Gastrocnemius medialis (tissue), 4 donors: ENCODE measurements at regions not wholly inside any gene's neighbourhood (a gene's known extent, or its start where the extent isn't known, plus 50 kb on each side); places are given as distances from the start of the nearest gene placed in this dataset.

Experiments
- ATAC-seq, 2 donors: fragments of 150-250 bp; one replicate each; pipeline ENCODE4 v1.9.1; 2016
- DNase-seq, 2 donors: peaks; one replicate each; pipeline ENCODE4 v3.0.0-alpha.2; 2019
- H3K27ac ChIP-seq, 4 donors: fragments of 200-600 bp; sonication (generic); 1 replicate in 1 of 4; 2 replicates in 3 of 4; pipeline ENCODE4 v1.5.1; 2016 to 2018; ENCODE audit warnings: mild to moderate bottlenecking in 2 of 4, moderate library complexity in 1 of 4
- H3K27me3 ChIP-seq, 3 donors: fragments of 200-600 bp; sonication (generic) in 2 of 3; 1 replicate in 1 of 3; 2 replicates in 2 of 3; pipeline versions ENCODE4 v1.5.1 to v1.6.0; 2016 to 2019; ENCODE audit warnings: mild to moderate bottlenecking in 1 of 3, moderate library complexity in 1 of 3
- H3K36me3 ChIP-seq, 2 donors: fragments of 200-600 bp; sonication (generic) in 1 of 2; one replicate each; pipeline ENCODE4 v1.5.1; 2017 to 2018
- H3K4me1 ChIP-seq, 2 donors: fragments of 200-600 bp; sonication (generic) in 1 of 2; one replicate each; pipeline ENCODE4 v1.5.1; 2016 to 2017; ENCODE audit warnings: mild to moderate bottlenecking in 2 of 2
- H3K4me3 ChIP-seq, 4 donors: fragments of 200-600 bp; sonication (generic) in 3 of 4; 1 replicate in 1 of 4; 2 replicates in 3 of 4; pipeline ENCODE4 v1.5.1; 2016 to 2019; ENCODE audit warnings: mild to moderate bottlenecking in 2 of 4
- H3K9me3 ChIP-seq, 3 donors: fragments of 200-600 bp; sonication (generic) in 2 of 3; 1 replicate in 1 of 3; 2 replicates in 2 of 3; pipeline ENCODE4 v1.5.1; 2016 to 2019
- POLR2A ChIP-seq, 2 donors: fragments of 450-650 bp; IDR thresholded peaks; one replicate each; pipeline ENCODE4 v1.6.1; 2017; ENCODE audit warnings: antibody characterized with exemption in 2 of 2, mild to moderate bottlenecking in 2 of 2, moderate library complexity in 2 of 2
- in situ Hi-C, 4 donors: fragments of 200-750 bp; cut with MboI; loops; one replicate each; pipeline versions ENCODE4 v1.15.0 to v1.8.0; 2017; ENCODE audit warnings: low sequenced_read_pairs in 4 of 4
- intact Hi-C: fragments of 100-400 bp; cut with DNase I; formaldehyde crosslinking; loops from one replicate; pipeline ENCODE4 v1.15.1; 2023; ENCODE audit warnings: low total_unique reads
- TF ChIP-seq, protein P1 (sequence below), 5 experiments: fragments of 450-650 bp in 3 of 5; fragments of 200-600 bp in 2 of 5; sonication (generic) in 2 of 5; IDR thresholded peaks in 4 of 5; conservative IDR thresholded peaks in 1 of 5; 1 replicate in 4 of 5; 2 replicates in 1 of 5; pipeline ENCODE4 v1.5.1; 2016 to 2019; ENCODE audit warnings: antibody characterized with exemption in 5 of 5, mild to moderate bottlenecking in 3 of 5, moderate library complexity in 3 of 5

DNA sequence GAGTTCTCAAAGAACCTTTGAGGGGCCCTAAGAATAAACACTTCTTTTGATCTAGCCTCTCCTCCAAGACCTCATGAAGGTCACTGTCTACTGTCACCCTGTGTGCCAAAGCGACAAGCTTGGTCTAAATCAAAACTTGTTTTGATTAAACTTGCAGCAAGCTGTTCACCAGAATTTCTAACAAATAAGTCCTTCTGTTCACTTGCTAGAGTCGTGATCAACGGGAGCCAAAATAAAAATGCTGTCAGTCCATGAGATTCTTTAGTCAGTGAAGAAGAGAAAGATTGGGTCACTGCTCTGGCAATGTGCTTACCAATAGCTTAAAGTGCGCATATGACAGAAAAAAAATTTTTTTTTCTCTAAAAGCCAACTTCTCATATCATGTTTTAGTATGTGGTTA, 53.9 kb upstream of the GALNT5 start:
- Histone ChIP-seq H3K4me3 (no peak overlapping the region), H3K4me1 (no peaks in the 10 kb centered on the region), H3K27ac (no peak overlapping the region), H3K36me3 (no peaks in the 10 kb centered on the region), H3K27me3 (no peaks in the 10 kb centered on the region), H3K9me3 (no peaks in the 10 kb centered on the region)
- TF ChIP-seq, protein P1, sequence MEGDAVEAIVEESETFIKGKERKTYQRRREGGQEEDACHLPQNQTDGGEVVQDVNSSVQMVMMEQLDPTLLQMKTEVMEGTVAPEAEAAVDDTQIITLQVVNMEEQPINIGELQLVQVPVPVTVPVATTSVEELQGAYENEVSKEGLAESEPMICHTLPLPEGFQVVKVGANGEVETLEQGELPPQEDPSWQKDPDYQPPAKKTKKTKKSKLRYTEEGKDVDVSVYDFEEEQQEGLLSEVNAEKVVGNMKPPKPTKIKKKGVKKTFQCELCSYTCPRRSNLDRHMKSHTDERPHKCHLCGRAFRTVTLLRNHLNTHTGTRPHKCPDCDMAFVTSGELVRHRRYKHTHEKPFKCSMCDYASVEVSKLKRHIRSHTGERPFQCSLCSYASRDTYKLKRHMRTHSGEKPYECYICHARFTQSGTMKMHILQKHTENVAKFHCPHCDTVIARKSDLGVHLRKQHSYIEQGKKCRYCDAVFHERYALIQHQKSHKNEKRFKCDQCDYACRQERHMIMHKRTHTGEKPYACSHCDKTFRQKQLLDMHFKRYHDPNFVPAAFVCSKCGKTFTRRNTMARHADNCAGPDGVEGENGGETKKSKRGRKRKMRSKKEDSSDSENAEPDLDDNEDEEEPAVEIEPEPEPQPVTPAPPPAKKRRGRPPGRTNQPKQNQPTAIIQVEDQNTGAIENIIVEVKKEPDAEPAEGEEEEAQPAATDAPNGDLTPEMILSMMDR (IDR thresholded peaks at IDR 0.05 in 4 of 5, conservative IDR thresholded peaks at IDR 0.05 in 1 of 5) = no peak
- TF ChIP-seq POLR2A (IDR thresholded peaks at IDR 0.05) = no peak
- in situ Hi-C loops = no loop called here
- DNase-seq = no peak
- intact Hi-C loops = no loop called here
- no peak for ATAC-seq

DNA sequence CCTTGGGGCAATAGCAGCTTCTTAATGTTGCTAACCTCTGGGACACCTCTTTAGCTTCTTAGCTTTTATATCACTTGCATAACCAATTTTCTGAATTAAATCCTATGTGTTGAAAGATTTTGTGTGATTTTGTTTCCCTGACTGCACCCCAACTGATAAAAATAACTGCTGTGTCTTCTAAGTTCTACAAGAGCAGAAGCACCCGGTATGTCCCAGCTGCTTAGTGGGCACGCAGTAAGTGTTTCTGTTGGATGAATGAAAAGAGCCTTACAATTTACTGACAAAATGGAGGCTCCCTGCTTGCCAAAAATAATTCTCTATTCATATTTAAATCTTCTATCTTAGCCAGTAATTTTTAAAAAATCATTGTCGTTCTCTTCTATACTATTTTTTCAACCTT, 53.1 kb upstream of the GALNT5 start:
- in situ Hi-C loops (no loop called here), intact Hi-C loops (no loop called here)
- Histone ChIP-seq H3K9me3 (no peaks in the 10 kb centered on the region), H3K27me3 (no peaks in the 10 kb centered on the region), H3K4me1 (no peaks in the 10 kb centered on the region), H3K27ac (no peak overlapping the region), H3K4me3 (no peak overlapping the region), H3K36me3 (no peaks in the 10 kb centered on the region)
- TF ChIP-seq, protein P1 (IDR thresholded peaks at IDR 0.05 in 4 of 5, conservative IDR thresholded peaks at IDR 0.05 in 1 of 5) = no peak
- no peak for TF ChIP-seq POLR2A (IDR thresholded peaks at IDR 0.05)
- DNase-seq (no peak), ATAC-seq (no peak)

DNA sequence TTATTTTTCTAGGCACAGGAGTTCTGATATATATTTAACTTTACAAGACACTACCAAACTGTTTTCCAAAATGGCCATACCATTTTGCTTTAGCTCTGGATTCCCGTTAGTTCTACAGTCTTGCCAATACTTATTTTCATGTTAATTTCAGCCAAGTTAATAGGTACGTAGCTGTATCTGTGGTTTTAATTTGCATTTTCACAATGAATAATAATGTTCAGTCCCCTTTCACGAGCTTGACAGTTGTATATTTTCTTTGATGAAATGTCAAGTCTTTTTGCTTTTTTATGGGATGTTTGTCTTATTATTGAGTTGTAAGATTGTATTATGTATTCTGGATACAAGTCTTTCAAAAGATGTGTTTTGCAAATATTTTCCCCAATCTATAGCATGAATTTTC, 50.6 kb upstream of the GALNT5 start:
- in situ Hi-C loops = no loop called here
- no peak overlapping the region for H3K27ac ChIP-seq
- no peak for ATAC-seq

More for the DNA sequence above, 50.6 kb upstream of the GALNT5 start:
- TF ChIP-seq, protein P1 (IDR thresholded peaks at IDR 0.05 in 4 of 5, conservative IDR thresholded peaks at IDR 0.05 in 1 of 5) = no peak
- TF ChIP-seq POLR2A (IDR thresholded peaks at IDR 0.05) = no peak
- intact Hi-C loops = no loop called here
- no peaks in the 10 kb centered on the region for H3K27me3 ChIP-seq
- no peaks in the 10 kb centered on the region for H3K9me3 ChIP-seq
- no peaks in the 10 kb centered on the region for H3K36me3 ChIP-seq
- H3K4me1 ChIP-seq = no peaks in the 10 kb centered on the region
- no peak overlapping the region for H3K4me3 ChIP-seq
- no peak for DNase-seq
